Neural progenitor cell (in vitro differentiated cells): ENCODE measurements at regions not wholly inside any gene's neighbourhood (a gene's known extent, or its start where the extent isn't known, plus 50 kb on each side); places are given as distances from the start of the nearest gene placed in this dataset.
A peak's percentile ranks its signal among the peaks of the same experiment; 100 is the strongest.

ENCODE experiments used
- DNase-seq: peaks from one replicate; pipeline ENCODE4 v3.0.0-alpha.2; 2016; ENCODE audit warnings: low spot score
- H2AFZ ChIP-seq: fragments of 200-600 bp; sonication (generic); replicated peaks from 2 replicates; pipeline ENCODE4 v1.6.1; 2016; ENCODE audit warnings: antibody characterized with exemption
- H3F3A ChIP-seq: fragments of 200-600 bp; sonication (generic); 2 replicates; pipeline ENCODE4 v1.6.1; 2016; ENCODE audit warnings: antibody characterized with exemption, low read depth
- H3K27ac ChIP-seq: fragments of 200-600 bp; sonication (generic); 2 replicates; pipeline ENCODE4 v1.5.1; 2016; ENCODE audit warnings: mild to moderate bottlenecking
- H3K27me3 ChIP-seq: fragments of 200-600 bp; sonication (generic); 2 replicates; pipeline ENCODE4 v1.6.1; 2016; ENCODE audit warnings: mild to moderate bottlenecking, moderate library complexity
- H3K36me3 ChIP-seq: fragments of 200-600 bp; sonication (generic); 2 replicates; pipeline ENCODE4 v1.5.1; 2016
- H3K4me1 ChIP-seq: fragments of 200-600 bp; sonication (generic); 2 replicates; pipeline ENCODE4 v1.6.1; 2016; ENCODE audit warnings: mixed run types
- H3K4me2 ChIP-seq: fragments of 200-600 bp; sonication (generic); 2 replicates; pipeline ENCODE4 v1.6.1; 2016
- H3K4me3 ChIP-seq: fragments of 200-600 bp; sonication (generic); 2 replicates; pipeline ENCODE4 v1.5.1; 2016
- H3K79me2 ChIP-seq: fragments of 200-600 bp; sonication (generic); 2 replicates; pipeline ENCODE4 v1.6.1; 2016; ENCODE audit warnings: low read depth
- H3K9ac ChIP-seq: fragments of 200-600 bp; sonication (generic); 2 replicates; pipeline ENCODE4 v1.6.1; 2016
- H3K9me3 ChIP-seq: fragments of 200-600 bp; sonication (generic); 2 replicates; pipeline ENCODE4 v1.5.1; 2016; ENCODE audit warnings: low read depth
- H4K20me1 ChIP-seq: fragments of 200-600 bp; sonication (generic); 2 replicates; pipeline ENCODE4 v1.6.1; 2016; ENCODE audit warnings: low read depth
- H3K27ac Mint-ChIP-seq: 3 replicates; pipeline ENCODE4 v1.8.0; 2021; ENCODE audit warnings: mixed read lengths
- H3K27me3 Mint-ChIP-seq: 2 replicates; pipeline ENCODE4 v1.8.0; 2022; ENCODE audit warnings: low read depth, mild to moderate bottlenecking, inconsistent platforms, moderate library complexity, mixed read lengths; ENCODE audit not compliant: insufficient read depth
- H3K36me3 Mint-ChIP-seq: 3 replicates; pipeline ENCODE4 v1.8.0; 2021; ENCODE audit warnings: mixed read lengths
- H3K4me1 Mint-ChIP-seq: 3 replicates; pipeline ENCODE4 v1.8.0; 2021; ENCODE audit warnings: mixed read lengths
- H3K4me3 Mint-ChIP-seq: 3 replicates; pipeline ENCODE4 v1.8.0; 2021; ENCODE audit warnings: mild to moderate bottlenecking, moderate library complexity, mixed read lengths
- H3K9me3 Mint-ChIP-seq: 3 replicates; pipeline ENCODE4 v1.8.0; 2020; ENCODE audit warnings: mixed read lengths
- CTCF ChIP-seq: fragments of 200-600 bp; sonication (generic); IDR thresholded peaks from 2 replicates; pipeline ENCODE4 v1.5.1; 2017; ENCODE audit warnings: antibody characterized with exemption, mild to moderate bottlenecking
- EZH2 ChIP-seq: fragments of 200-600 bp; sonication (generic); IDR thresholded peaks from 2 replicates; pipeline ENCODE4 v1.6.1; 2017; ENCODE audit warnings: antibody characterized with exemption, mild to moderate bottlenecking, moderate library complexity
- EZH2phosphoT487 ChIP-seq: fragments of 200-600 bp; sonication (generic); IDR thresholded peaks from 2 replicates; pipeline ENCODE4 v1.6.1; 2017; ENCODE audit warnings: antibody characterized with exemption

GRCh38 chr3:187465503-187465902 is 97.3 kb downstream of the RTP4 start:
- Histone ChIP-seq H3K4me2 (peak overlapping the region; percentile 31), H3K4me3 (no peak overlapping the region), H2AFZ (no peak overlapping the region), H3K27ac (no peak overlapping the region), H3K9ac (no peak overlapping the region), H3F3A (no peaks in the 10 kb centered on the region), H3K27me3 (no peaks in the 10 kb centered on the region), H3K4me1 (peaks cover 11% of the 10 kb centered on the region), H4K20me1 (no peaks in the 10 kb centered on the region), H3K9me3 (no peaks in the 10 kb centered on the region), H3K79me2 (no peaks in the 10 kb centered on the region), H3K36me3 (no peaks in the 10 kb centered on the region)
- Mint-ChIP-seq H3K4me3 (no peak overlapping the region), H3K9me3 (peaks cover 10% of the 10 kb centered on the region), H3K4me1 (peaks cover 10% of the 10 kb centered on the region), H3K36me3 (no peaks in the 10 kb centered on the region), H3K27ac (no peak overlapping the region), H3K27me3 (peaks cover 7% of the 10 kb centered on the region)
- TF ChIP-seq EZH2 (no peak), CTCF (no peak), EZH2phosphoT487 (no peak)
- no peak for DNase-seq

GRCh38 chr3:187464682-187465081 is 96.5 kb downstream of the RTP4 start:
- Histone ChIP-seq H3K9me3 (no peaks in the 10 kb centered on the region), H3F3A (no peaks in the 10 kb centered on the region), H3K4me3 (no peak overlapping the region), H3K27me3 (no peaks in the 10 kb centered on the region), H3K4me1 (peaks cover 11% of the 10 kb centered on the region), H3K9ac (no peak overlapping the region), H4K20me1 (no peaks in the 10 kb centered on the region), H3K4me2 (no peak overlapping the region), H3K36me3 (no peaks in the 10 kb centered on the region), H2AFZ (no peak overlapping the region), H3K79me2 (no peaks in the 10 kb centered on the region), H3K27ac (no peak overlapping the region)
- no peak overlapping the region for H3K27ac Mint-ChIP-seq
- no peaks in the 10 kb centered on the region for H3K36me3 Mint-ChIP-seq
- TF ChIP-seq EZH2phosphoT487 (no peak), EZH2 (no peak), CTCF (no peak)
- peaks cover 5% of the 10 kb centered on the region for H3K27me3 Mint-ChIP-seq
- peaks cover 10% of the 10 kb centered on the region for H3K4me1 Mint-ChIP-seq
- DNase-seq = no peak
- no peak overlapping the region for H3K4me3 Mint-ChIP-seq
- peaks cover 2% of the 10 kb centered on the region for H3K9me3 Mint-ChIP-seq

GRCh38 chr3:187458921-187459320 is 90.7 kb downstream of the RTP4 start:
- Histone ChIP-seq H2AFZ (no peak overlapping the region), H3K36me3 (no peaks in the 10 kb centered on the region), H3K4me3 (no peak overlapping the region), H3K4me1 (no peaks in the 10 kb centered on the region), H4K20me1 (no peaks in the 10 kb centered on the region), H3K9ac (no peak overlapping the region), H3F3A (no peaks in the 10 kb centered on the region), H3K9me3 (no peaks in the 10 kb centered on the region), H3K27me3 (no peaks in the 10 kb centered on the region), H3K27ac (no peak overlapping the region), H3K4me2 (no peak overlapping the region), H3K79me2 (no peaks in the 10 kb centered on the region)
- no peaks in the 10 kb centered on the region for H3K36me3 Mint-ChIP-seq
- no peak overlapping the region for H3K27ac Mint-ChIP-seq
- no peak overlapping the region for H3K4me3 Mint-ChIP-seq
- TF ChIP-seq CTCF (no peak), EZH2 (no peak), EZH2phosphoT487 (no peak)
- peaks cover 10% of the 10 kb centered on the region for H3K4me1 Mint-ChIP-seq
- no peaks in the 10 kb centered on the region for H3K9me3 Mint-ChIP-seq
- peaks cover 5% of the 10 kb centered on the region for H3K27me3 Mint-ChIP-seq
- DNase-seq = no peak

- H3F3A ChIP-seq = no peaks in the 10 kb centered on the region
- no peaks in the 10 kb centered on the region for H3K4me1 ChIP-seq
- H2AFZ ChIP-seq = no peak overlapping the region
- no peaks in the 10 kb centered on the region for H3K27me3 ChIP-seq
- TF ChIP-seq EZH2 (no peak), EZH2phosphoT487 (no peak), CTCF (no peak)
- no peak for DNase-seq
- no peak overlapping the region for H3K27ac Mint-ChIP-seq
- no peaks in the 10 kb centered on the region for H4K20me1 ChIP-seq
- H3K4me3 Mint-ChIP-seq = no peak overlapping the region
- H3K27me3 Mint-ChIP-seq = peaks cover 3% of the 10 kb centered on the region
- no peaks in the 10 kb centered on the region for H3K36me3 Mint-ChIP-seq
- H3K4me3 ChIP-seq = no peak overlapping the region
- no peak overlapping the region for H3K27ac ChIP-seq
- H3K4me2 ChIP-seq = no peak overlapping the region
- no peaks in the 10 kb centered on the region for H3K36me3 ChIP-seq
- no peak overlapping the region for H3K9ac ChIP-seq
- peaks cover 10% of the 10 kb centered on the region for H3K4me1 Mint-ChIP-seq
- no peaks in the 10 kb centered on the region for H3K9me3 ChIP-seq
- H3K9me3 Mint-ChIP-seq = no peaks in the 10 kb centered on the region
- no peaks in the 10 kb centered on the region for H3K79me2 ChIP-seq
These were observed 90.2 kb downstream of the RTP4 start for GRCh38 chr3:187458383-187458782.
